SJSA1 (cell line): ENCODE measurements at regions not wholly inside any gene's neighbourhood (a gene's known extent, or its start where the extent isn't known, plus 50 kb on each side); places are given as distances from the start of the nearest gene placed in this dataset.
"Not testable (repeated sequence)": the region's sequence is repeated elsewhere in the genome, so short reads cannot be mapped to it uniquely, and the experiment has no call there.

Source experiments
- DNase-seq, 2 experiments: peaks; one replicate each; pipeline ENCODE4 v3.0.0-alpha.2; 2015 to 2020; ENCODE audit warnings: low spot score in 2 of 2, low read depth in 1 of 2
- H3K27ac ChIP-seq: fragments of 250-450 bp; sonication (Bioruptor Pico); 2 replicates; pipeline ENCODE4 v1.5.1; 2020; ENCODE audit warnings: mild to moderate bottlenecking, moderate library complexity
- H3K27me3 ChIP-seq: fragments of 250-450 bp; sonication (Bioruptor Pico); replicated peaks from 2 replicates; pipeline ENCODE4 v1.5.1; 2020; ENCODE audit warnings: mild to moderate bottlenecking, moderate library complexity
- H3K36me3 ChIP-seq: fragments of 250-450 bp; sonication (Bioruptor Pico); 2 replicates; pipeline ENCODE4 v1.5.1; 2020; ENCODE audit warnings: mild to moderate bottlenecking
- H3K4me1 ChIP-seq: fragments of 250-450 bp; sonication (Bioruptor Pico); replicated peaks from 2 replicates; pipeline ENCODE4 v1.6.1; 2021; ENCODE audit warnings: mild to moderate bottlenecking
- H3K4me3 ChIP-seq: fragments of 250-450 bp; sonication (Bioruptor Pico); 2 replicates; pipeline ENCODE4 v1.5.1; 2020; ENCODE audit warnings: mild to moderate bottlenecking
- H3K9me3 ChIP-seq: fragments of 250-450 bp; sonication (Bioruptor Pico); replicated peaks from 2 replicates; pipeline ENCODE4 v1.5.1; 2020; ENCODE audit warnings: mild to moderate bottlenecking

DNA sequence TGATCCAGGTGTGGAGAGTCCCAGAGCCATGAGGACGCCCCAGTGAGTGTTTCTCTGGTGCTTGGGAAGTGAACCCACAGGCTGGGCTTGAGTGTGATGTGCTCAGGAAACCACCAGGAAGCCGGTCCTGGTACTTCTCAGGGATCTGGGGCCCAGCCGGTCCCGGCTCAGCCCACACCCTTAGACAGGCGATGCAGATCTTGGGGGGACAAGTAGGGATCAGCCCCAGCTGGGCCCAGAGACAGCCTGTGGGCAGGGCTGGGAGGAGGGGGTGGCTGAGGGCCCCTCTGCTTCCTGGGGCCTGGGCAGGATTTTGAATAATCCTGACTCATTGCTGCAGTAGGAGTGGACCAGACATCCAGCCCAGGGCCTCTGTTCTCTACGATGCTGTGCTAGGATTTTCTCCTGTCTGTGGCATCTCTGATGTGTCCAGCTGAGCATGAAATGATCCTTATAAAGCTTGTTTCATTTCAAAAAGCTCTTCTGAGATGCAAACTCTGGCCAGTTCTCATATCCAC lies 698.0 kb downstream of the PTPRU start:
- H3K27me3 ChIP-seq, result peaks cover 7% of the 10 kb centered on the region; the same call in 1 of the 2 replicates
- no peaks in the 10 kb centered on the region for H3K9me3 ChIP-seq
- DNase-seq, result no peak
- no peak overlapping the region for H3K27ac ChIP-seq
- H3K36me3 ChIP-seq, result no peaks in the 10 kb centered on the region
- H3K4me1 ChIP-seq, result peaks cover 10% of the 10 kb centered on the region
- no peak overlapping the region for H3K4me3 ChIP-seq

DNA sequence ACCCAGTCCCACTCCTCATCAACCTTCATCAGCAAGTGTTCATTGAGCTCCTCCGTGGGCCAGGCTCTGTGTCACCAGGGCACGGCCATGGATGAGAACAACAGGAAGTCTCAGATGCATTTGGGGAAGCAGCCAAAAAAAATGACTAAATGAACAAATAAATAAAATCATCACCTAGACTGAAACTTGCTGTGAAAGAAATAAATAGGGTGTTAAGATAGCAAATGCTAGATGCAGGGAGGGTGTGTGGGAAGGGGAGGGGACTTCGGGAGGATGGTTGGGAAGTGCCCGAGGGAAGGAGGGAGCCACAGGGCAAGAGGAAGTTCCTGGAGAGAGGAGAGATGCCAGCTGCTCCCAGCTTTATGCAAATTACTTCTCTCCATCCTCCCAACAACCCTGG lies 696.7 kb downstream of the PTPRU start:
- H3K9me3 ChIP-seq, result no peaks in the 10 kb centered on the region
- no peaks in the 10 kb centered on the region for H3K36me3 ChIP-seq
- H3K4me3 ChIP-seq, result no peak overlapping the region
- peaks cover 10% of the 10 kb centered on the region for H3K4me1 ChIP-seq
- peak in 1 of 2 experiments; percentile 45 for DNase-seq
- peaks cover 7% of the 10 kb centered on the region; the same call in 1 of the 2 replicates for H3K27me3 ChIP-seq
- H3K27ac ChIP-seq, result no peak overlapping the region

DNA sequence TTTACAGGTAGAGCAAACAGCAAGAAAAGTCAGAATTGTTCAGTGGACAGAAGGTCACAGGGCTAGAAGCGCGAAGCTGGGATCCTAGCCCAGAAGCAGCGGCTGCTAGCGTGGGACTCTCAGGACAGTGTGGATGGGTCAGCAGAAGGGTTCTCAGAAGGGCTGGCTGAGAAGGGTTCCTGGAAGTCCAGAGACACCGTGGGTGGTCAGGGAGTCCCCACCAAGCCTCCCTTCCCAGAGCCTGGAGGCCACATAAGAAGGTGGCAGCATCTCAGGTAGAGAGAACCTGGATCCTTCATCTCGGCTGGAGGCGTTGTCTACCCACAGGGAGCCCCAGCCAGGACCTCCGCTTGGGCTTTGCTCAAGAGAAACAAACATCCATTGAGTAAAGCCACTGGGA lies 696.3 kb downstream of the PTPRU start:
- Histone ChIP-seq H3K27ac (no peak overlapping the region), H3K36me3 (no peaks in the 10 kb centered on the region), H3K27me3 (peaks cover 7% of the 10 kb centered on the region; the same call in 1 of the 2 replicates), H3K4me3 (no peak overlapping the region), H3K4me1 (peaks cover 10% of the 10 kb centered on the region), H3K9me3 (no peaks in the 10 kb centered on the region)
- DNase-seq, result no peak

DNA sequence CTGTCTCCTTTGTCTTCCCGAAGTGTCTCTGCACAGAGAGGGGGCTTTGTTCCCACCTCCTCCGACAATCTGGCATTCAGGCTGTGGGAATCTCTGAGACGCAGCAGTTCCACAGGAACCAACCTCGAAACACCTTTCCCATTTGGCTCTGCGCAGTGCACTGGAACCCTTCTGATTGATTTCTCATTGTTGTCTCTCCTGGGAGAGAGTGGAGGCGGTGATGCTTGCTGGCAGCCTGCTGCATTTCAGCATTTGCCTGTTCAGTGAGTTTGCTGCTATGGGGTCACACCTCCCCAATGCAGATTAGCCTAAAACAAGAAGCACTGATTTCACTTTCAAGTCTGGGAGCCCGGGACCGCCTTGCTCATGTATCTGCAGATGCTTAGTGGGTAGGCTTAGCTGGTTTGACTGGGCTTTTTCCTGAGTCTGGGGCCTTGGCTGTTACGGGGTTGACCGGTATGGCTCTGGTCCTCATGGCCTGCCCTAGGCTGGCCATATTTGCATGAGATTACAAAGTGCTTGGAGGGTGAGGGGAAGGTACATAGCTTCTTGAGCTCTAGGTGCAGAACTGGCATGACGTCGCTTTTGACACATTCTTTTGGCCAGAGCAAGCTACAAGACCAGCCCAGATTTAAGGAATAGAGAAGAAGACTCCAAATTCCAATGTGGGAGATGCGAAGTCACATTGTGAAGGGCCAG lies 695.3 kb downstream of the PTPRU start:
- H3K27ac ChIP-seq, result no peak overlapping the region
- no peak for DNase-seq
- H3K27me3 ChIP-seq, result peaks cover 7% of the 10 kb centered on the region; the same call in 1 of the 2 replicates
- H3K36me3 ChIP-seq, result no peaks in the 10 kb centered on the region
- H3K4me3 ChIP-seq, result no peak overlapping the region
- H3K9me3 ChIP-seq, result no peaks in the 10 kb centered on the region
- peaks cover 10% of the 10 kb centered on the region for H3K4me1 ChIP-seq

DNA sequence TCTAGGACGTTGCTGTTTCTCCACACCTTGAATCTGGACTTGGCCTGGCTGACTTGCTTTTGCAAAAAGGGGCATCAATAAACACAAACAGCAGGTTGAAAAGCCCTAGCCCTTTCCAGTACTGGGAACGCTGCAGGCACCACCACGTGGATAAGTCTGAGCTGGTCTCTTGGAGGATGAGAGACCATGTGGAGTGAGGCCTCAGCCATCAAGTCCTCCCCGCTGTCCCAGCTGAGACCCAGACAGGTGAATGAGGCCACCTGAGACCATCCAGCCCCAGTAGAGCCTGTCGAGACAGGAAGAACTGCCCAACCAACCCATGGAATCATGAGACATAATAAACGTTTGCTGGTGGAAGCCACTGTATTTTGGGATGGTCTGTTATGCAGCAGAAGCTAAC lies 688.7 kb downstream of the PTPRU start:
- H3K9me3 ChIP-seq, result no peaks in the 10 kb centered on the region
- no peak for DNase-seq

DNA sequence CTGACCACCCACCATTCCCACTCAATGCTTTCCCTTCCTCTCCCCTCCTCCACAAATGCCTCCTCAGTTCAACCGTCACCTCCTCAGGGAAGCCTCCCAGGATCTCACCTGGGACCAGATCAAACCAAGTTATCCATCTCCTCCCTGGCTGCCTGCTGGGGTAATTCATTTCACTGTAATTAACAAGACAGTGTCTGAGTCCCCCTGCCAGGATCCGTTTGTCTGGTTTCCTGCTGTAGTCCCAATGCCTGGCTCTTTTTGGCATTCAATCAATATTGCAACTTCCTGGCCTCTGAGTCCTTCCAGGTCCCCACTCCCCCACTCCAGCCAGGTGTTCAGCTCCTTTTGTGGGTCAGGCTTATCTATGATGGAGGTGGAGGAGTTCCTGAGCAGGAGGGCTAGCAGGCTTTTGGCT lies 687.7 kb downstream of the PTPRU start:
- Histone ChIP-seq H3K9me3 (no peaks in the 10 kb centered on the region), H3K36me3 (no peaks in the 10 kb centered on the region), H3K4me3 (no peak overlapping the region), H3K27me3 (no peaks in the 10 kb centered on the region), H3K4me1 (no peaks in the 10 kb centered on the region), H3K27ac (no peak overlapping the region)
- DNase-seq, result no peak

More for the DNA sequence above, 688.7 kb downstream of the PTPRU start:
- Histone ChIP-seq H3K4me3 (no peak overlapping the region), H3K4me1 (no peaks in the 10 kb centered on the region), H3K36me3 (no peaks in the 10 kb centered on the region), H3K27ac (no peak overlapping the region), H3K27me3 (peaks cover 7% of the 10 kb centered on the region; the same call in 1 of the 2 replicates)

DNA sequence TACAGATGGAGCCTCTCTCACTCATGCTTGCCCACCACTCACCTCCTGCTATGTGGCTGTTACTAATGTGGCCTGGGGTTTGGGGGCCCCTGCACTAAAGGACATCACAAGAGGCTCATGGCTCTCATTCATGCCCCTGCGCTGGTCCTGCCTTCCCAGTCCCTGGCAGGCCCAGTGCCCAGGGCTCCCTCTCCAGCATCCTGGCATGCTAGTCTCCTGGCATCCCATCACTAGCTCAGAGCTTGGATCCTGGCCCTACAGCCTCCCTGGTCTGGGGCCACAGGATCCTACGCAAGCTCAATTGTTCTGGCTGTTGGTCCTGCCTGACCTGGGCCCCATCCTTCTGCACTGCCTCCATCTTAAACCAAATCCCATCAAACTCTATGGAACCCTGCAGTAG lies 685.4 kb downstream of the PTPRU start:
- no peak for DNase-seq
- no peak overlapping the region for H3K4me3 ChIP-seq
- H3K9me3 ChIP-seq, result no peaks in the 10 kb centered on the region
- peaks cover 4% of the 10 kb centered on the region; the same call in 1 of the 2 replicates for H3K27me3 ChIP-seq
- H3K27ac ChIP-seq, result no peak overlapping the region
- H3K4me1 ChIP-seq, result no peaks in the 10 kb centered on the region
- no peaks in the 10 kb centered on the region for H3K36me3 ChIP-seq

DNA sequence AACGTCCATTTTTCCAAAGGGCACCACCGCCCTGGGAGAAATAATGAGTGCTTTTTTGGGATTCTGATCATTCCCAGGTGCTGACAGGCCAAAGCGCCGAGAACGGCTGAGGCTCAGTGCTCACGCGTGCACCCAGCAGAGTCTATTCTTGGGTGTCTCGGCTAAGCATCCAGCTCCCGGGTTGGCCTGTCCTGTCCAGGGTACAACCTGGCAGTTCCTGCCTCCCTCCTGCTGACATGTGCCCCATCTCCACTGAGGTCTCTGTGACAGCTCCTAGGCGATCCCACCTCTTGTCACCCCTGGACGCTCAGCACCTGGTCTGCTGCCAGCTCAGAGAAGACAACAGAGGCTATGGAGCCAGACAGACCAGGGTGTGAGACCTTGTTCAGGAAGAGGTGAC lies 684.5 kb downstream of the PTPRU start:
- DNase-seq, result no peak
- Histone ChIP-seq H3K27ac (no peak overlapping the region), H3K27me3 (peaks cover 4% of the 10 kb centered on the region; the same call in 1 of the 2 replicates), H3K4me1 (no peaks in the 10 kb centered on the region), H3K36me3 (no peaks in the 10 kb centered on the region), H3K4me3 (no peak overlapping the region), H3K9me3 (no peaks in the 10 kb centered on the region)

DNA sequence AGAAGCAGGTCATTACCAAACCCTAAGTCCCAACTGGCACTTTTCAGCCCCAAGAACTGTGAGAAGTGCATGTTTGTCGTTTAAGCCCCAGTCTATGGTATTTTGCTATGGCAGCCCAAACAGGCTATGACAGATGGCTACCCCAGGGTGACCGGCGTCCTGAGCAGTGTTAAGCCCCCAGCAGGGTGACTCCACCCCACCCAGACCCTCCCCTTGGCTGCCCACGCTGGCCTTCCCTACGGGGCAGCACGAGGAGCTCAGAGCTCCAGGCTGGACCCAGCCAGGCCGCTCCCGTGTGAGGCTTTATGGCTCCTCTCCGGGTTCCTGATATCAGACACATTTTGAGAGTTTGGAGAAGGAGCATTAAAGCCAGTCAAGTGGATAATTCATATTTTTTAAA lies 684.0 kb downstream of the PTPRU start:
- H3K4me1 ChIP-seq, result no peaks in the 10 kb centered on the region
- peaks cover 4% of the 10 kb centered on the region; the same call in 1 of the 2 replicates for H3K27me3 ChIP-seq
- no peaks in the 10 kb centered on the region for H3K9me3 ChIP-seq
- H3K4me3 ChIP-seq, result no peak overlapping the region
- DNase-seq, result no peak
- no peak overlapping the region for H3K27ac ChIP-seq
- no peaks in the 10 kb centered on the region for H3K36me3 ChIP-seq

DNA sequence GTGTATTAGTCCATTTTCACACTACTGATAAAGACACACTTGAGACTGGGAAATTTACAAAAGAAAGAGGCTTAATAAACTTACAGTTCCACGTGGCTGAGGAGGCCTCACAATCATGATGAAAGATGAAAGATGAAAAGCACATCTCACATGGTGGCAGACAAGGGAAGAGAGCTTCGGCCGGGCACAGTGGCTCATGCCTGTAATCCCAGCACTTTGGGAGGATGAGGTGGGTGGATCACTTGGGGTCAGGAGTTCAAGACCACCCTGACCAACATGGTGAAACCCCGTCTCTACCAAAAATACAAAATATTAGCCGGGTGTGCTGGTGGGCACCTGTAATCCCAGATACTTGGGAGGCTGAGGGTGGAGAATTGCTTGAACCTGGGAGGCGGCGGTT lies 682.7 kb downstream of the PTPRU start:
- H3K36me3 ChIP-seq, H3K27ac ChIP-seq, H3K9me3 ChIP-seq, DNase-seq, H3K4me1 ChIP-seq, H3K27me3 ChIP-seq, H3K4me3 ChIP-seq: not testable (repeated sequence)

DNA sequence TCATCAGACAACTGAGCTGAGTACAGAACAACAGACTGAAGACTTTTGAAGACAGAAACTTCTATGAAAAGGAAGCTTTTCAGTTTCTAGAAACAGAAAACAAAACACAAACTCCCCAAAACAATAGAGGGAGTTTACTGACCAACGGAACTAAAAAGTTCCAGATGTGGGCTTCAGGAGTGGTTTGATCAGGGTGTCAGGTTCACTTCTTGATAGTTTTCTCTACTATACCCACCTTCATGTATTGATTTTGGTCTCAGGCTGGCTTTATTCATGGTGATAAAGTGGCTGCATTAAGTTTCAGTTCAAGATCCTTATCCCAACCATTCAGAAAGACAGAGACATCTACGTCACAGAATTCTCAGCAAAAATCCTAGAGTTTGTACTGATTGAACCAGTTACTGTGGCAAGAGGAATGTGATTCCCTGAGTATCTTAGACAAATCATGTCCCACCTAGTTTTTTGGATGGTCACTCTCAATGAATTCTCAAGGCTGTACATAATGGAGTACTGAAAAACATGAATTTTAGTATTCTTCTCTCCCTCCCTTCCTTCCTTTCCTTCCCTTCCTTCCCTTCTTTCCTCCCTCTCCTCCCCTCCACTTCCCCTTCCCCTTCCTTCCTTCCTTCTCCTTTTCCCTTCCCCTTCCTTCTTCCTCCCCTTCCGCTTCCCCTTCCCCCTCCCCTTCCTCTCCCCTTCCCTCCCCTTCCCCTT lies 680.5 kb downstream of the PTPRU start:
- no peak for DNase-seq
- no peaks in the 10 kb centered on the region for H3K9me3 ChIP-seq
- no peak overlapping the region for H3K27ac ChIP-seq
- no peaks in the 10 kb centered on the region for H3K36me3 ChIP-seq
- H3K4me1 ChIP-seq, result no peaks in the 10 kb centered on the region
- no peak overlapping the region for H3K4me3 ChIP-seq
- H3K27me3 ChIP-seq, result peaks cover 4% of the 10 kb centered on the region

DNA sequence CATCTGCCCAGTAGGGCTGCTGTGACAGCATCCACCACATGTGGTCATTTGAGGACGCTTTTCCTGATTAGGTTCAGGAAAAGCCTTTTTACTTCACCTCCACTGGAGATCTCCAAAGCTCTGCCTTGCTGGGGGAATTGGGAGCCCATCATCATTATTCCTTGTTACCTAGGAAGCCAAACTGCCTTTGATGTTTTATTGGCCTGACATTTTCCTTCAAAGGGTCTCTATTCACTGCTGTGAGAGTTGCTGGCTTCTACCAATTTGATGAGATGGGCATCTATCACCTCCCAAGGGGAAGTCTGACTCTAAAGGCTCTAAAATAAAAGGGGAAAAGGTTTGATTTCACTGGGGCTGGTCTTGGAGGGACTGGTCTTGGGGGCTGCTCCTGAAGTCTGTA lies 678.6 kb downstream of the PTPRU start:
- no peaks in the 10 kb centered on the region for H3K4me1 ChIP-seq
- H3K27me3 ChIP-seq, result peaks cover 4% of the 10 kb centered on the region
- no peak overlapping the region for H3K4me3 ChIP-seq
- no peak overlapping the region for H3K27ac ChIP-seq
- no peak for DNase-seq
- no peaks in the 10 kb centered on the region for H3K36me3 ChIP-seq
- no peaks in the 10 kb centered on the region for H3K9me3 ChIP-seq

DNA sequence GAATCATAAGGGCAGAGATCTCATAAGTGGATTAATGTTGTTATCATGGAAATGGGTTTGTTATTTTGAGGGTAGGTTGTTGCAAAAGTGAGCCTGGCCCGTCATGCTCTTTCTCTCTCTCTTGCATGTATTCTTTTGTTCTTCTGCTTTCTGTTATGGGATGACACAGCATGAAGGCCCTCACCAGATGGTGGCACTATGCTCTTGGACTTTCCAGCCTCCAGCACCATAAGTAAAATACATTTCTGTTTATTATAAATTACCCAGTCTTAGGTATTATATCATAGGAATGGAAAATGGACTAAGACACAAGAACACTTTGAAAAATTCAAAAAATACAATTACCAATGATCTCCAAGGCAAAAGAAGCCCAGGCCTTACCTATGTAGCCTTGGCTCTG lies 676.1 kb downstream of the PTPRU start:
- Histone ChIP-seq H3K27ac (no peak overlapping the region), H3K9me3 (no peaks in the 10 kb centered on the region), H3K27me3 (peaks cover 7% of the 10 kb centered on the region), H3K4me3 (no peak overlapping the region), H3K36me3 (no peaks in the 10 kb centered on the region), H3K4me1 (no peaks in the 10 kb centered on the region)
- DNase-seq, result peak in 1 of 2 experiments; percentile 36

DNA sequence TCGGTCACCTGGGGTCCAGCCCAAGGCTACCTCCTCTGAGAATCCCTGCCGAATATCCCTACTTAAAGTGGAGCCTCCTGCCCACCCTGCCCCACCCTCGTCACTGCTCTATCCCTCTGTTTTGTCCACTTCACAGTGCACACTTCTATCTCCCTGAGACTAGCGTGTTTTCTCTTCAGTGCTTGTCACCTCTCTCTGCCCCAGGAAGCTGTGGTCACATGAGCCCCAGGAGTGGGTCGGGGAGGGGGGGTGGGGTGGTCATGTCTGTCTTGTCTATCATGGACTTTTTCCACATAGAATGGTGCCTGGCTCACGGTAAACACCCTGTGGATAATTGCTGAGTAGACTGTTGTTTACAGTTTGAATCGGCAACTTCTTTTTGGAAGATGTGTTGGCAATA lies 673.6 kb downstream of the PTPRU start:
- no peaks in the 10 kb centered on the region for H3K36me3 ChIP-seq
- DNase-seq, result no peak
- H3K4me3 ChIP-seq, result no peak overlapping the region
- peaks cover 7% of the 10 kb centered on the region for H3K27me3 ChIP-seq
- no peaks in the 10 kb centered on the region for H3K9me3 ChIP-seq
- H3K27ac ChIP-seq, result no peak overlapping the region
- no peaks in the 10 kb centered on the region for H3K4me1 ChIP-seq
